ENCODE measurements at regions not wholly inside any gene's neighbourhood (a gene's known extent, or its start where the extent isn't known, plus 50 kb on each side); places are given as distances from the start of the nearest gene placed in this dataset.
"Not testable (repeated sequence)": the region's sequence is repeated elsewhere in the genome, so short reads cannot be mapped to it uniquely, and the experiment has no call there.

DNA sequence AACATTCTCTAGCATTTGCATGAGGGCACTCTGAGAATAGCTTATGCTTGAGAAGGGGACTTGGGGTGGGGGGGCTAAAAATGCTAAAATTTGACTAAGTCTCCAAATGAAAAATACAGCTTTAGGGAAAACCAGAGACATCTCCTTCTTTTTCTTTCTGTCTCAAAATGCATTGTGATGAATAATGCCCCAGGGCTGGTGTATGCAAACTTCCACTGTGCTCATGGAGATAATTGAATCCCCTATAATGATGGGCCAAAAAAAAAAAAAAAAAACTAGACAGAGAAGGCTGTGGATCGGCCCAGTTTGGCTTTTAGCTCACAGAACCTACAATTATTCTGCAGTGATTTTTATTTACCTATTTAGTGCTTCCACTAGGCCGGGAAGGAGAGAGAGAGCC lies 147.9 kb upstream of the RORA start:
- Mint-ChIP-seq H3K4me1 (no peaks in the 10 kb centered on the region), H3K27ac (no peak overlapping the region), H3K4me3 (no peak overlapping the region), H3K27me3 (no peaks in the 10 kb centered on the region), H3K36me3 (no peaks in the 10 kb centered on the region), H3K9me3 (peaks cover 0 to 7% (median 2%) of the 10 kb centered on the region in 7 donors)
- ATAC-seq (ENCODE audit: low read depth in 2 of 2), result no peak
- no peak for DNase-seq

DNA sequence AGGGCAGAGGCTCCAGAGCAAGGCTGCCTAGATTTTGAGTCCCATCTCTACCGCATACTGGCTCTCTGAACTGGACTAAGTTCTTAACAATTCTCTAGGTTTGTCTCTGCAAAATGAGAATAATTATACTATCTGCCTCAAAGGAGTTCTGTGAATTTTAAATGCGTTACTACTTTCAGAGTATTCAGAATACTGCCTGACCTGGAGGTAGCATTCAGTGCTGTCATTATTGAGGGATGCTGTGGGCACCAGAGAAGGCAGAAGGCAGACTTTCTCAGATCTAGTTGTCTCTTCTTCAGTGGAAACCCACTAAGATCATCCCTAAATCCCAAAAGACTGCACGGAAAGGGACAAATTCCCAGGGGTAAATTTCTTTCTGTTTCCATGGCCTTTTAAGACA lies 147.4 kb upstream of the RORA start:
- Mint-ChIP-seq H3K4me3 (no peak overlapping the region), H3K36me3 (no peaks in the 10 kb centered on the region), H3K27ac (no peak overlapping the region), H3K27me3 (no peaks in the 10 kb centered on the region), H3K4me1 (no peaks in the 10 kb centered on the region), H3K9me3 (peaks cover 0 to 7% (median 2%) of the 10 kb centered on the region in 7 donors)
- no peak for DNase-seq
- no peak for ATAC-seq (ENCODE audit: low read depth in 2 of 2)

DNA sequence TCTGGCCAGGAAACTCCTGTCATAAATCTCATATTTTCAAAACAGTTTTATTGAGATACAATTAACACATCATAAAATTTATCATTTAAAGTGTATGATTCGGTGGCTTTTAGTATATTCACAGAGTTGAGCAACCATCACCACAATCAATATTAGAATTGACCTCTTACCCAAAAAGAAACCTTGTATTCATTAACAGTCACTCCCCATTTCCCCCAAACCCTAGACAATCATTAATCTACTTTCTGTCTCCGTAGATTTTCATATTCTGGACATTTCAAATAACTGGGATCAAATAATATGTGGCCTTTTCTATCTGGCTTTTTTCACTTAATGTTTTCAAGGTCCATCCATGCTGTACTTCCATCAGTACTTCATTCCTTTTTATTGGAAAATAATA lies 145.7 kb upstream of the RORA start:
- ATAC-seq (ENCODE audit: low read depth in 2 of 2) (no peak), DNase-seq (no peak)
- Mint-ChIP-seq H3K27ac (no peak overlapping the region), H3K9me3 (peaks cover 0 to 11% (median 3%) of the 10 kb centered on the region in 7 donors), H3K4me1 (no peaks in the 10 kb centered on the region), H3K36me3 (no peaks in the 10 kb centered on the region), H3K4me3 (no peak overlapping the region), H3K27me3 (no peaks in the 10 kb centered on the region)

DNA sequence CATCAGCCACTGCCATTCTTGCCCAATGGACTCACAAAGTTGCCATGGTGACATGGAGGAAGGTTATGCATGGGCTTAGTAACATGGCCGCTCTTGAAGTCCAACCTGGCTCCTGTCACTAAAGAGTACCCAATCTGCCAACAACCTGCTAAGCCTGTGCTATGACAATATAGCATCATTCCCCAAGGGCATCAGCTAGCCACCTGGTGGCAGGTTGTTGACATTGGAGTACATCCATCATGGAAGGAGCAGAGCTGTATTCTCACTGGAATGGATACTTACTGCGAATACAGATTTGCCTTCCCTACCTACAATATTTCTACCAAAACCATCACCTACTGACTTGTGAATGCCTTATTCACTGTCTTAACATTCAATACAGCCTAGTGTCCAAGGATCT lies 138.9 kb upstream of the RORA start:
- Mint-ChIP-seq H3K4me1 (no peaks in the 10 kb centered on the region), H3K27ac (no peak overlapping the region), H3K27me3 (no peaks in the 10 kb centered on the region), H3K36me3 (peaks cover 0 to 10% of the 10 kb centered on the region in 2 donors), H3K4me3 (no peak overlapping the region), H3K9me3 (peaks cover 5 to 16% (median 10%) of the 10 kb centered on the region in 7 donors)
- ATAC-seq (ENCODE audit: low read depth in 2 of 2) (no peak), DNase-seq (no peak)

DNA sequence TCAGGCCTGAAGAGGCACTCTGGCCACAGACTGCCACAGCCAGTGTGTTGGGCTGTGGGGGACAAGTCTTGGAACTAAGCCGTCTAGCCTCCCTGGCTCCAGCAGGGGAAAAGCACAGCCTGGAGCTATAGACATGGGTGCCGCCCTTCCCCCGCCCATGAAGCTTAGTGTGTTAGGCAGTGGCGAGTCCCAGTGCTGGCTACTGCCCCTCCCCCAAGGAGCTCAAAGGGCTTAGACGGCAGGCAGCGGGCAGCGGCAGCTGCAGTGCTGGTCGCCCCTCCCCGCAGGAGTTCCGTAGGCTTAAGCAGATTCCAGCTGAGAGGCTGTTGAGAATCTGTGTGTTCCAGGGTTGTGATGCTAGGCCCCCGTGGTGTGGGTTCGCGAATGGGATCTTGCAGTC lies 135.8 kb upstream of the RORA start:
- no peak overlapping the region for H3K4me3 Mint-ChIP-seq
- H3K27ac Mint-ChIP-seq, result no peak overlapping the region
- no peak for DNase-seq
- peaks cover 8 to 41% (median 13%) of the 10 kb centered on the region in 7 donors for H3K9me3 Mint-ChIP-seq
- H3K4me1 Mint-ChIP-seq, result no peaks in the 10 kb centered on the region
- peaks cover 0 to 14% of the 10 kb centered on the region in 2 donors for H3K36me3 Mint-ChIP-seq
- peaks cover 0 to 4% (median 0%) of the 10 kb centered on the region in 3 donors for H3K27me3 Mint-ChIP-seq
- ATAC-seq (ENCODE audit: low read depth in 2 of 2), result no peak

DNA sequence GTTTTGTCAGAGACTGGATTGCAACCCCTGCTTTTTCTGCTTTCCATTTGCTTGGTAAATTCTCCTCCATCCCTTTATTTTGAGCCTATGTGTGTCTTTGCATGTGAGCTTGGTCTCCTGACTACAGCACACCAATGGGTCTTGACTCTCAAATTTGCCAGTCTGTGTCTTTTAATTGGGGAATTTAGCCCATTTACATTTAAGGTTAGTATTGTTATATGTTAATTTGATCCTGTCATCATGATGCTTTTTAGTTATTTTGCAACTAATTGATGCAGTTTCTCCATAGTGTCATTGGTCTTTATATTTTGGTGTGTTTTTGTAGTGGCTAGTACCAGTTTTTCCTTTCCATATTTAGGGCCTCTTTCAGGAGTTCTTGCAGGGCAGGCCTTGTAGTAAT lies 133.8 kb upstream of the RORA start:
- not testable (repeated sequence) for H3K4me3 Mint-ChIP-seq; H3K27me3 Mint-ChIP-seq; H3K4me1 Mint-ChIP-seq; H3K27ac Mint-ChIP-seq; ATAC-seq (ENCODE audit: low read depth in 2 of 2); DNase-seq
- peaks cover 0 to 14% of the 10 kb centered on the region in 2 donors for H3K36me3 Mint-ChIP-seq
- peaks cover 8 to 51% (median 15%) of the 10 kb centered on the region in 7 donors for H3K9me3 Mint-ChIP-seq

DNA sequence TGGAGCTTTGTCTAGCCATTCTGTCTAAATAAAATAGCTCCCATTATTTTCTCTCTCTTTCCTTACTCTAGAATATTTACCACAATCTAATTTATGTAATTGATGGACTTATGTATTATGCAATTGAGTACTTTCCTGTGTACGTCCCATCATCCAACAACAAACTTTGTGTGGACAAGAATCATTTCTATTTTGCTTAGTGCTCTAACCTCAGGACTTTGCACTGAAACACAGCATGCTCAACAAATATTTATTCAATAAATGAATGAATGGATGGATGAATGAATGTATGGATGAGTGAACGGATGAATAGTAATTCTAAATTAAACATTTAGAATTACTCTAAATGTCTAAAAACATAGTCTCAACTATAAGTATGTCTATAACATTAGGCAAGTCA lies 115.2 kb upstream of the RORA start:
- Mint-ChIP-seq H3K27ac (no peak overlapping the region), H3K27me3 (peaks cover 0 to 5% (median 4%) of the 10 kb centered on the region in 3 donors), H3K4me3 (no peak overlapping the region), H3K9me3 (peaks cover 5 to 19% (median 13%) of the 10 kb centered on the region in 7 donors), H3K4me1 (no peaks in the 10 kb centered on the region), H3K36me3 (no peaks in the 10 kb centered on the region)
- ATAC-seq (ENCODE audit: low read depth in 2 of 2), result no peak
- DNase-seq, result no peak

DNA sequence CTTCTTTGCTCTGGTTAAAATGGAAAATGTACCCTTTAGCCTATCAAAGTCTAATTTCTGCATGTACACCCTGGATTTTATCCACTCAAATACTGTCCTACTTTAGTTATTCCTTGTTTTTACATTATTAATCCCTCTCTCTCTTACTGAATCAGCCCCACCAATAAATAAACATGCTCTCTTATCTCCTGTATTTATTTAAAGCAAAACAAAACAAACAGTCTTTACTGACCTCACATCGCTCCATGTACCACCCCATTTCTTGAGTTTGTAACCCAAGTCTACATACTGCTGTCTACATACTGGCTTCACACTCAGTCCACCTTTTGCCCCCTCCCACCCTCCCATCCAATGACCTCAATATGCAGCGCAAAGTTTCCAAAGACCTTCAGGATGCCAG lies 113.3 kb upstream of the RORA start:
- H3K4me1 Mint-ChIP-seq, result no peaks in the 10 kb centered on the region
- H3K36me3 Mint-ChIP-seq, result no peaks in the 10 kb centered on the region
- peaks cover 0 to 5% (median 4%) of the 10 kb centered on the region in 3 donors for H3K27me3 Mint-ChIP-seq
- ATAC-seq (ENCODE audit: low read depth in 2 of 2) (no peak), DNase-seq (no peak)
- H3K9me3 Mint-ChIP-seq, result peaks cover 5 to 19% (median 13%) of the 10 kb centered on the region in 7 donors
- no peak overlapping the region for H3K27ac Mint-ChIP-seq
- H3K4me3 Mint-ChIP-seq, result no peak overlapping the region

DNA sequence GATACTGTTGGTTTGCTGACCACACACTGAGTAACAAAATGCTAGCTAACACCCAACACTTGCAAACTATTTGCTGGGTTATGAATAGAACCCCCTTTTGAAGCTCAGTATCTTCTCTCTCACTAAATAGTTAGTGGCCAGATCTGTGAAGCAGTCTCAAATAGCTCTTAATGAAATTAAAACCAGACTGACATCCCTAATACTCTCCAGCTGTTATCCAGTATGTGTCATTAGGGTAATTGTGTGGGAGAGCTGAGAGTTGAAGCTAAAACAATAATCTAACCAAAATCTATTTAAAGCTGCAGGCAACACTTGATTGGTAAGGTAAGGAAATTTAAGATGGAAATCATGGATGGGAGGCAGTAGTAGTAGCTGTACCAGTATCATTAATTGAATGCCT lies 110.4 kb upstream of the RORA start:
- Mint-ChIP-seq H3K36me3 (no peaks in the 10 kb centered on the region), H3K4me1 (no peaks in the 10 kb centered on the region), H3K27me3 (peaks cover 0 to 5% (median 4%) of the 10 kb centered on the region in 3 donors), H3K27ac (no peak overlapping the region), H3K9me3 (peaks cover 4 to 26% (median 9%) of the 10 kb centered on the region in 7 donors), H3K4me3 (no peak overlapping the region)
- ATAC-seq (ENCODE audit: low read depth in 2 of 2), result no peak
- DNase-seq, result no peak

DNA sequence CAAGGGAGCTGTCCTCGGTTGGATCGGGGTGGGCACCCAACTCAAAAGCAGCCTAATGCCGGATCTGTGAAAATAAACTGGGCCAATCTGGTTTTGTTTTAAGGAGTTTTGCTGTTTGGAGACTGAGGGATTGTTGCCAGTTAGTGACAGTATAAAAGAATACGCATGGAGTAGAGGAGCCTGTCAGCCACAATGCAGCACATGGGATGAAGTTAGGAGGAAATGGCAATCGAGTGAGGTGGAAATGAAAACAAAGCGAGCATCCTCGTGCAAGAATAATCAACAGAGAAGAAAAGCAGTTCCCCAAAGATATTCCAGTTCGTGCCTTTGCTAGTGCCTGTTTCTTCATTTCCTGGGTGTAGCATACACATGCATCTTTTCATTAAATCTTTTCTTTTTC lies 108.4 kb upstream of the RORA start:
- ATAC-seq (ENCODE audit: low read depth in 2 of 2) (no peak), DNase-seq (no peak)
- Mint-ChIP-seq H3K27ac (no peak overlapping the region), H3K4me3 (no peak overlapping the region), H3K9me3 (peaks cover 0 to 14% (median 6%) of the 10 kb centered on the region in 7 donors), H3K27me3 (peaks cover 0 to 5% (median 4%) of the 10 kb centered on the region in 3 donors), H3K36me3 (no peaks in the 10 kb centered on the region), H3K4me1 (no peaks in the 10 kb centered on the region)

DNA sequence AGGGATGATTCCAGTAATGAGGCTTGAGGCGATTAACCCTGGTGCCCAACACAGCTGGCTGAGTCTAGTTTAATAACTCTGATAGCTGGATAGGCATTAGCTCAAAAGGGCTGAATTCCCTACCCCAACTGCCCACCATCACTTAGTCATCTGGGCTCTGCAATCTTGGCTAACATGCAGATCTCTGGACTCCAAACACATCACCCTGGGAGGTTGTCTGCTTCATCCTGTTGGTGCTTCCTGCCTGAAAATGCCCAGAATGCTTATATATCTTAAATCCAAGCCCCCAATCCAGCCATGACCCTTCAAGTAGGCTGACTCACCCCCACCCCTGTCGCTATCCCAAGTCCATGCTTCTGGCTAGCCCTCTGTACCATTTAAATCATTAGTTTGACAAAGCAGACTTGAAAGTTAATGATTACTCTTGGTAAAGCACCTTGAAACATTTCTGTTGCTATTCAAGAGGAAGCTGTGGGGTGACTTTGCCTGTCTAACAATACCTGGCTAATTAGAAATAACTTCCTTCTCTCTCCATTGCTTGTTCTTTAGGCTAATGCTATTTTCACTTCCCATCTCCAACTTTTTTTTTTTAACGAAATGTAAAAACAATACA lies 107.0 kb upstream of the RORA start:
- Mint-ChIP-seq H3K4me3 (no peak overlapping the region), H3K9me3 (peaks cover 0 to 14% (median 2%) of the 10 kb centered on the region in 7 donors), H3K36me3 (no peaks in the 10 kb centered on the region), H3K27me3 (peaks cover 0 to 5% (median 0%) of the 10 kb centered on the region in 3 donors), H3K27ac (no peak overlapping the region), H3K4me1 (no peaks in the 10 kb centered on the region)
- no peak for ATAC-seq (ENCODE audit: low read depth in 2 of 2)
- DNase-seq, result no peak

DNA sequence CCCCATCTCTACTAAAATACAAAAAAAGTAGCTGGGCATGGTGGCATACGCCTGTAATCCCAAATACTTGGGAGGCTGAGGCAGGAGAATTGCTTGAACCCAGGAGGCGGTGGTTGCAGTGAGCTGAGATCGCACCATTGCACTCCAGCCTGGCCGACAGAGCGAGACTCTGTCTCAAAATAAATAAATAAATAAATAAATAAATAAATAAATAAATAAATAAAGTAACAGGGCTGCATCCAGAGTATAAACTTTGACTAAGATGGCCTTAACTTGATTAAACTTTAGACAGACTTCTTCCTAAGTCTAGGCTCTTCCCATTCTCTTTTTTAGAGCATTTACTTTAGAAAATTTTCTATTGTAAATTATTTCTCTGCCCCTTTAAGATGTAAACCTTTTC lies 105.6 kb upstream of the RORA start:
- H3K4me1 Mint-ChIP-seq; ATAC-seq (ENCODE audit: low read depth in 2 of 2); H3K27me3 Mint-ChIP-seq; H3K36me3 Mint-ChIP-seq; H3K4me3 Mint-ChIP-seq; H3K27ac Mint-ChIP-seq; DNase-seq: not testable (repeated sequence)
- H3K9me3 Mint-ChIP-seq, result peaks cover 0 to 14% (median 4%) of the 10 kb centered on the region in 7 donors

DNA sequence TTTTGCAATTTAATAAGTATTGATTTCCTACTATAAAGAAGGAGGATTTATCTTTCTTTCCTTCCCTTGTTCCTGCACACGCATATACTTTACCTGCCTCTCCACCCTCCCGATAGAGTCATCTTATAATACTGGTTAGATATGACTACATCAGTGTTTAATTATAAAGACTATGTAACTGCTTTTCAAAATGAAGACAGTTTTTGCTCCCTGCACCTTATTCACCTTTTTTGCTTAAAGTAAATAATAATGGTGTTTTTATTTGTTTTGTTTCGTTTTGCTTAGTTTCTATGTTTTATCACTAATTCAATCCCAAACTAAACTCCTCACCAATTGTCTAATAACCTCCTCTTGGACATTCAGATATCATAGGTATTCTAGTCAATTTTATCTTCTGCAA lies 101.9 kb upstream of the RORA start:
- ATAC-seq (ENCODE audit: low read depth in 2 of 2) (no peak), DNase-seq (no peak)
- Mint-ChIP-seq H3K27me3 (peaks cover 0 to 5% (median 3%) of the 10 kb centered on the region in 3 donors), H3K9me3 (peaks cover 0 to 14% (median 4%) of the 10 kb centered on the region in 7 donors), H3K4me3 (no peak overlapping the region), H3K36me3 (no peaks in the 10 kb centered on the region), H3K27ac (no peak overlapping the region), H3K4me1 (no peaks in the 10 kb centered on the region)

DNA sequence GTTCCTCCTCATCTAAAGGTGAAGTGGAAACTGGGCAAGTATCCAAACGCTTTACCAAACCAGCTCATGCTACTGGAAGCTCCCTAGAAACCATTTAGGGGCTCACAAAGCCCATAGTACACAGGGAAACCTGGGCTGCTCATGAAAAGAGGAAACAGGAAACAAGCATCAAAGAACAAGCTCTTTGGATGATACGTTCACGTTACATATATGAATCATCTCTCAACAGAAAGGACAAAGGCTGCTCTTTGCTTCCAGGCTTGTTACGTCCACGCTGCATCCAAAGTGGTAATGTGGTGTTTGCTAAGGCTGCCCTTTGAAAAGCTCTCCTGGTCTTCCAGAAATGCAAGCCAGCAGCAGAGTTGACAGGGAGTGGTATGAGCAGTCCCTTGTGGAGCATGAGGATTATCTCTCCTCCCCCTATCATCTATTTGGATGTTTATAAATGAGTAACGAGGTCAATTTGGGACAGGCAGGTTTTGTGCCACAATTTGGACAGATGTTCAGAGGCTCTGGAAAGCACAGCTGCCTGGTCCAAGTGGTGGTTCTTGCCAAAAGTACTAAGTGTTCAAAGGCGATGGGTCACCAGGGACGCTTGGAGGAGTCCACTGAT lies 98.0 kb upstream of the RORA start:
- peaks cover 0 to 4% (median 1%) of the 10 kb centered on the region in 7 donors for H3K9me3 Mint-ChIP-seq
- ATAC-seq (ENCODE audit: low read depth in 2 of 2), result no peak

More for the DNA sequence above, 98.0 kb upstream of the RORA start:
- no peak overlapping the region for H3K4me3 Mint-ChIP-seq
- peaks cover 0 to 3% (median 1%) of the 10 kb centered on the region in 3 donors for H3K27me3 Mint-ChIP-seq
- H3K27ac Mint-ChIP-seq, result no peak overlapping the region
- DNase-seq, result no peak
- H3K36me3 Mint-ChIP-seq, result no peaks in the 10 kb centered on the region
- H3K4me1 Mint-ChIP-seq, result no peaks in the 10 kb centered on the region

All from naive B cell (primary cell).